ENCODE measurements at regions not wholly inside any gene's neighbourhood (a gene's known extent, or its start where the extent isn't known, plus 50 kb on each side); places are given as distances from the start of the nearest gene placed in this dataset.
A peak's percentile ranks its signal among the peaks of the same experiment; 100 is the strongest.

DNA sequence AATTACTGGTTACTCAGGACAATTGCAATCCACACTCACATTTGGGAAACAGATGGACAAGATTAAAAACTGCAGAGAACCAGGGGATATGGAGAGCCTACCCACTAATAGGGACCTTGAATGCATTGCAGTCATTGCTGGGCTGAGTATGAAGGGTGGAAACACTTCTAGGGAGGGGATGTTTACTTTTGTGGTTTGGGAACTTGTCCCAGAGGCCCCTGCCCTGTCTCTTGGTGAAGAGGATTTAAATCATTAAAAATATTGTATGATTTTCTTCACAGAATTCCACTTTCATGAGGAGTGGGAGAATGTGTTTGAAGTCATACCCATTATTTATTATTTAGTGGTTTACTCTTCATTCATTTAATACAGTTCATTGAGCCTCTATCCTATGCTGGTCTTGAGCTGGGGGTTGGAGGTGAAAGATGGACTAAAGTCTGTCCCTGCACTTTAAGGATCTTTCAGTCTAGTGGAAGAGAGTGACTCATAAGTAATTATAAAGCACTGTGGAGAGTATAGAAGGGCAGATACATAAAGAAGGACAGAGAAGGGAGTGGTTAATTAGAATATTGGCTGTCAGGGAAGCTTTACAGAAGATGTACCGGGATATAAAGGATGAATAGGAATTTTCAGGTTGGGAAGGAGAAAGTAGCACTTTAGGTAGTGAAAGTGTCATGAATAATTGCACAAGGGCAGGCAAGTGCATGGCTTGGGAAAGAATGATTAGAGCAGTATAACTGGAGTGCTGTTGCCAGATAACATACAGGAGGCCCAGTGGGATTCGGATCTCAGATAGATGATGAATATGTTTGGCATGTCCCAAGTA is 313.4 kb downstream of the LPIN1 start:
- Histone ChIP-seq H3K27ac (ENCODE audit: low read depth, low read length) (no peak overlapping the region), H3K9me3 (ENCODE audit: control insufficient read depth, insufficient read depth, low read length) (no peaks in the 10 kb centered on the region), H3K4me1 (ENCODE audit: control insufficient read depth, insufficient read depth, low read length) (no peaks in the 10 kb centered on the region), H3K4me3 (ENCODE audit: low read depth, low read length) (no peak overlapping the region), H3K27me3 (ENCODE audit: control insufficient read depth, insufficient read depth, low read length) (no peaks in the 10 kb centered on the region), H3K36me3 (ENCODE audit: control insufficient read depth, insufficient read depth, low read length) (no peaks in the 10 kb centered on the region)
- no peak for DNase-seq (ENCODE audit: low read depth in 4 of 6, low spot score in 6 of 6)
- WGBS (ENCODE audit: insufficient coverage) = 90% methylated on average over 1 of the region's 2 CpGs

DNA sequence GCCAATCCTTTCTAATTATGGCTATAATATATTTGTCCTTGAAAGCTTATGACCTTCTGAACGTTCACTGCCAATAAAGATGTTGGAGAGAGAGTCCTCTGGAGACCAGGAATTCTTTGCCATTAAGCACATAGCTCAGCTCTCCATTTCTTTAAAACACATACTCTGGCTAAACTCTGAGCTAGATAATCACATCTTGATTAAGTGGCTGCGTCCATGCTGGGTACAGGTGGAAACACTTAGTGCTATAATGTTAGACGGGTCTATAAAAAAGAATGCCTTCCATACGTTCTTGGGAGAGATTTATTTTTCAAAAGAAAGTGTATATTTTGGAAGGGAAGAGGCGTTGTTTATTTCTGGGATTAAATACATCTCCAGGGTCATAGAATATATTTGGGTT is 314.5 kb downstream of the LPIN1 start:
- DNase-seq (ENCODE audit: low read depth in 4 of 6, low spot score in 6 of 6) = no peak
- H3K27ac ChIP-seq (ENCODE audit: low read depth, low read length) = no peak overlapping the region
- no peaks in the 10 kb centered on the region for H3K27me3 ChIP-seq (ENCODE audit: control insufficient read depth, insufficient read depth, low read length)
- H3K9me3 ChIP-seq (ENCODE audit: control insufficient read depth, insufficient read depth, low read length) = no peaks in the 10 kb centered on the region
- no peaks in the 10 kb centered on the region for H3K36me3 ChIP-seq (ENCODE audit: control insufficient read depth, insufficient read depth, low read length)
- H3K4me1 ChIP-seq (ENCODE audit: control insufficient read depth, insufficient read depth, low read length) = no peaks in the 10 kb centered on the region
- 70% methylated on average over 3 of the region's 5 CpGs for WGBS (ENCODE audit: insufficient coverage)
- no peak overlapping the region for H3K4me3 ChIP-seq (ENCODE audit: low read depth, low read length)

DNA sequence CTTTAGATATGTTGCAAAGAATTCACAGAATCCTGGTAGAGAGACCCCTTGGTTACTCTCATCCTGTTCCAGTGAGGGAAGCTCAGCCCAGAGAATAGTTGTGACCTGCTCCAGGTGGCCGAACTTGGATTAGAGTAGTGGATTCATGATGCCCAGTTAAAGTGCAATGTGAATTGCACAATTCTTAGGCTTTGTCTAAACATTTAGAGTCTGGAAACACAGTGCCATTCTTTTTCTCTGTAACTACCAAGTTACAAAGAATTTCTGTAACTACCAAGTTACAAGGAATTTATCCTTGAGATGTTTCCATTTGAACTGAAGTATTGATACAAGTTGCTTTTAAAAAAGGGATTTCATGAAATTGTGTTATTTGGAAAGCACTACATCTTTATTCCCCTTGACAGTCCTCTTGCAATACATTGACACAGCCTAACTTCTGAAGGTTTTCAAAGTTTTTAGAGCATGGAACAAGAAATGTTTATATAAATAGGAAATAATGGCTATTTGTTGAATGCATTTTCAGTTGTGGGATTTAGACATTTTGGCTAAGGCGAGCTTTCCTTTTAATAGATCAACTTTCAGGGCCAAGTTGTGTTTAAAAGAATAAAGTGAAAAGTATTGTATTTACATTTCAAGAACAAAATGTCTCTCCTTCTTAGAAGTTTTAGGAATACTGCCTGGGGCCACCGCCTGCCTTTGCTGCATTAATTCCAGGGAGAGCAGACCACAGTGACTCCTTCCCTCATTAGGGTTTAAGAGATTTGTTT is 315.0 kb downstream of the LPIN1 start:
- Histone ChIP-seq H3K36me3 (ENCODE audit: control insufficient read depth, insufficient read depth, low read length) (no peaks in the 10 kb centered on the region), H3K27me3 (ENCODE audit: control insufficient read depth, insufficient read depth, low read length) (no peaks in the 10 kb centered on the region), H3K4me1 (ENCODE audit: control insufficient read depth, insufficient read depth, low read length) (no peaks in the 10 kb centered on the region), H3K9me3 (ENCODE audit: control insufficient read depth, insufficient read depth, low read length) (no peaks in the 10 kb centered on the region), H3K4me3 (ENCODE audit: low read depth, low read length) (no peak overlapping the region), H3K27ac (ENCODE audit: low read depth, low read length) (no peak overlapping the region)
- WGBS (ENCODE audit: insufficient coverage) = no CpG with 5 or more reads among the region's 3 CpGs
- peak in 1 of 6 donors; percentile 24 for DNase-seq (ENCODE audit: low read depth in 4 of 6, low spot score in 6 of 6)

DNA sequence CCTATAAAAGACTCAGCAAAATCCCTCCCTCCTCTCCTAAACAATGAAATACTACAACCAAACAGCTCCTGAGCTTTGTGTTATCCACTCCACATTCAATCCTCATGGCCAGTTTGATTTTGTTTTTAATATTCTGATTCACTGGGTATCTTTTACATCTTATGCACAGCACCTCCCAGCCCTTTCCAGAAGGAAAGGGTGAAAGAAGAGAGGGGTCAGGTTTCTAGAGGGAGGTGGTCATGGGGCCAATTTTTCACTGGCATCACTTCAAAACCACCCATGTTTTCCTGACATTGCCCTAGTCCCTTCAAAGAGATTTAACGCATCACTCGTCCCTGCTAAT is 315.6 kb downstream of the LPIN1 start:
- Histone ChIP-seq H3K4me1 (ENCODE audit: control insufficient read depth, insufficient read depth, low read length) (no peaks in the 10 kb centered on the region), H3K9me3 (ENCODE audit: control insufficient read depth, insufficient read depth, low read length) (no peaks in the 10 kb centered on the region), H3K4me3 (ENCODE audit: low read depth, low read length) (no peak overlapping the region), H3K27me3 (ENCODE audit: control insufficient read depth, insufficient read depth, low read length) (no peaks in the 10 kb centered on the region), H3K27ac (ENCODE audit: low read depth, low read length) (no peak overlapping the region), H3K36me3 (ENCODE audit: control insufficient read depth, insufficient read depth, low read length) (no peaks in the 10 kb centered on the region)
- no peak for DNase-seq (ENCODE audit: low read depth in 4 of 6, low spot score in 6 of 6)
- WGBS (ENCODE audit: insufficient coverage) = no CpG with 5 or more reads among the region's 2 CpGs

DNA sequence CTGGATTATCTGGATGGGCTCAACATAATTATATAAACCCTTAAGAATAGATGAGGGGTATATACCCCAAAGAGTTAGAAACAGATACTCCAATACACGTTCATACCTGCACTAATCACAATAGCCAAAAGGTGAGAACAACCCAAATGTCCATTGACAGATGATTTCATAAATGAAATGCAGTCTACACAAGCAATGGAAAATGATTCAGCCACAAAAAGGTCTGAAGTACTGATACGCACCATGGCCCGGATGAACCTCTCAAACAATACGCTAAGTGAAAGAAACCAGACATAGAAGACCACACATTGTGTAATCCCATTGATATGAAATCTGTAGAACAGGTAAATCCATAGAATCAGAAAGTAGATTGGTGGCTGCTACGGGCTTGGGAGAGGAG is 316.8 kb downstream of the LPIN1 start:
- H3K27me3 ChIP-seq (ENCODE audit: control insufficient read depth, insufficient read depth, low read length) = no peaks in the 10 kb centered on the region

DNA sequence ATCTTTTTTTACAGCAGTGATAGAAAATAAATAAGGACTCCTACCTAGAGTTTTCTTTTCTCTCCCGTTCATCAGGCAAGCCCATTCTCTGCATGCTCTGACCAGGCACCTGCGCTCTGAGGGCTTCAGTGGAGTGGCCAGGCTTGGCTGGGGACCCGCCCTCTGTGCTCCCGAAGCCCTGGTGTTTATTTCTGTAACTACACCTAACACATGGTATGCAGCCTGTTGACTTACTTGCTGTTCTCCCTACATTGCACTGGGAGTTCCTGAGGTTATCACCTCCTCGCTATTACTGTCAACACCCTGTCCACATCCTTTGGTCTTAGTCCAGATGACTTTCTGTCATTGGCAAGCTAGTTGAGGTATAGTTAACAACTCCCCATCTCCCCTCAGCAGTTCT is 317.7 kb downstream of the LPIN1 start:
- Histone ChIP-seq H3K4me3 (ENCODE audit: low read depth, low read length) (no peak overlapping the region), H3K27ac (ENCODE audit: low read depth, low read length) (no peak overlapping the region), H3K4me1 (ENCODE audit: control insufficient read depth, insufficient read depth, low read length) (no peaks in the 10 kb centered on the region), H3K27me3 (ENCODE audit: control insufficient read depth, insufficient read depth, low read length) (no peaks in the 10 kb centered on the region), H3K9me3 (ENCODE audit: control insufficient read depth, insufficient read depth, low read length) (no peaks in the 10 kb centered on the region), H3K36me3 (ENCODE audit: control insufficient read depth, insufficient read depth, low read length) (no peaks in the 10 kb centered on the region)
- DNase-seq (ENCODE audit: low read depth in 4 of 6, low spot score in 6 of 6) = no peak
- 84% methylated on average over 3 of the region's 5 CpGs for WGBS (ENCODE audit: insufficient coverage)

More for the DNA sequence above, 316.8 kb downstream of the LPIN1 start:
- H3K4me1 ChIP-seq (ENCODE audit: control insufficient read depth, insufficient read depth, low read length) = no peaks in the 10 kb centered on the region
- no peaks in the 10 kb centered on the region for H3K9me3 ChIP-seq (ENCODE audit: control insufficient read depth, insufficient read depth, low read length)
- 89% methylated on average over 1 of the region's 5 CpGs for WGBS (ENCODE audit: insufficient coverage)
- no peak overlapping the region for H3K27ac ChIP-seq (ENCODE audit: low read depth, low read length)
- no peak overlapping the region for H3K4me3 ChIP-seq (ENCODE audit: low read depth, low read length)
- H3K36me3 ChIP-seq (ENCODE audit: control insufficient read depth, insufficient read depth, low read length) = no peaks in the 10 kb centered on the region
- DNase-seq (ENCODE audit: low read depth in 4 of 6, low spot score in 6 of 6) = no peak

DNA sequence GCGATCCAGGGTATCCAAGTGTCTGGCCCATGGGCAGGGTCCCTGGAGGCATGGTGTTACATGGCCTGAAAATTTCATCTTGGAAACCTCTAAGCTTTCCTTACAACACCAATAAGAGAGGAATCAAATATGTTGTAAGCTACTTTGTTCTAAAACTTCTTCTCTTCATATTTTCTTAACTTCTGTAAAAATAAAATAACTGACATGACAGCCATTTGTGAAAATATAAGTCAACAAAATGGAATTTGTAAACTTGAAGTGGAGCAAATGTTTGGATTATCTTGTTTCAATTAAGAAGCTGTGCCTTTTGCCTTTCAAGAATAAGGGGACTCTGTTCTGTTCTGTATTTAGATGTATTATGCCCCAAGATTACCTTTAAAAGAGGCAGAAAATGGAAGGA is 319.7 kb downstream of the LPIN1 start:
- WGBS (ENCODE audit: insufficient coverage) = no CpG with 5 or more reads among the region's 1 CpG
- Histone ChIP-seq H3K4me1 (ENCODE audit: control insufficient read depth, insufficient read depth, low read length) (no peaks in the 10 kb centered on the region), H3K27ac (ENCODE audit: low read depth, low read length) (no peak overlapping the region), H3K4me3 (ENCODE audit: low read depth, low read length) (no peak overlapping the region), H3K9me3 (ENCODE audit: control insufficient read depth, insufficient read depth, low read length) (no peaks in the 10 kb centered on the region), H3K27me3 (ENCODE audit: control insufficient read depth, insufficient read depth, low read length) (no peaks in the 10 kb centered on the region), H3K36me3 (ENCODE audit: control insufficient read depth, insufficient read depth, low read length) (no peaks in the 10 kb centered on the region)
- DNase-seq (ENCODE audit: low read depth in 4 of 6, low spot score in 6 of 6) = no peak

DNA sequence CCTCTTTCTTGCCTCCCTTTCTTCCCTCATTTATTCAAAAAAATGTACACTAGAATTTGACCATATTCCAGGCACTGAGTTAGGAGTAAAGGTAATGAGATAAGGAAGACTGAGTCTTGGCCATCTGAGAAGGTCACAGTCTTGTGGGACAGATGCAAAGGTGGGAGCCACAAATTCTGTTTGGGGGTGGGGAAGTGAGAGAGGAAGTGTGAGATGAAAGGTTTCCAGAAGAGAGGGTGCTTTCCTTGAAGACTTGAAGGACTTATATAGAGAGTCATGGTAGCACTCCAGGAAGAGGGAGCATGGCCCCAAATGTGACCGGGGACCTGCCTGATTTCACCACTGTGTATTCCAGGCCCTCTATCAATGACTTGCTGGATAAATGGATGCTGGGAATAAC is 320.6 kb downstream of the LPIN1 start:
- Histone ChIP-seq H3K9me3 (ENCODE audit: control insufficient read depth, insufficient read depth, low read length) (no peaks in the 10 kb centered on the region), H3K4me3 (ENCODE audit: low read depth, low read length) (no peak overlapping the region), H3K27me3 (ENCODE audit: control insufficient read depth, insufficient read depth, low read length) (no peaks in the 10 kb centered on the region), H3K27ac (ENCODE audit: low read depth, low read length) (no peak overlapping the region), H3K36me3 (ENCODE audit: control insufficient read depth, insufficient read depth, low read length) (no peaks in the 10 kb centered on the region), H3K4me1 (ENCODE audit: control insufficient read depth, insufficient read depth, low read length) (no peaks in the 10 kb centered on the region)
- 90% methylated on average over 1 of the region's 1 CpG for WGBS (ENCODE audit: insufficient coverage)
- no peak for DNase-seq (ENCODE audit: low read depth in 4 of 6, low spot score in 6 of 6)

DNA sequence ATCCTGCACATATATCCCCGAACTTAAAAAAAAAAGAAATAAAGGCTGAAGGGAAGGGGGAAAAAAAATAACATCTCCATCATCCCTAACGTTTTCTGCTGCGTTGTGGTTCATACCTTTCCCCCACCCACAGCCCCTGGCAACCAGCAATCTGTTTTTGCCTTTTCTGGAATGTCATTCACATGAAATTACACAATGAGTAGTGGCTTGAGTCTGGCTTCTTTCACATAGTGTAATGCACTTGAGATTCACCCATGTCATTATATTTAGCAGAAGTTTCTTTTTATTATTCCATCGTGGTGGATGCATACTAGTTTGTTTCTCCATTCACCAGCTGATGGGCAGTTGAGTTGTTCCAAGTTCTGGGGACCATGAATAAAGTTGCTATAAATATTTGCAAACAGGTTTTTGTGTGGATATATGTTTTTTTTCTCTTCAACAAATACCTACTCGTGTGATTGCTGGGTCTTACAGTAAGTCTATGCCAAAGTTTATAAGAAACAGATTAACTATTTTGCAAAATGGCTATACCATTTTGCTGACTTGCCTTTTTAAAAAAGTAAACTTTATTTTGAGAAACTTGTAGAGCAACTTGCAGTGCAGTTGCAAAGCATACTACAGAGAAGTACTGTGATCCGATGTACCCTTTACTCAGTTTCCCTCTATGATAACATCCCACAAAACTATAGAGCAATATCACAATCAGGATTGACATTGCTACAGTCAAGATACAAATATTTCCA is 322.5 kb downstream of the LPIN1 start:
- no peaks in the 10 kb centered on the region for H3K9me3 ChIP-seq (ENCODE audit: control insufficient read depth, insufficient read depth, low read length)
- H3K4me1 ChIP-seq (ENCODE audit: control insufficient read depth, insufficient read depth, low read length) = no peaks in the 10 kb centered on the region
- DNase-seq (ENCODE audit: low read depth in 4 of 6, low spot score in 6 of 6) = no peak
- 100% methylated on average over 1 of the region's 6 CpGs for WGBS (ENCODE audit: insufficient coverage)
- no peak overlapping the region for H3K27ac ChIP-seq (ENCODE audit: low read depth, low read length)
- no peak overlapping the region for H3K4me3 ChIP-seq (ENCODE audit: low read depth, low read length)
- H3K36me3 ChIP-seq (ENCODE audit: control insufficient read depth, insufficient read depth, low read length) = no peaks in the 10 kb centered on the region
- H3K27me3 ChIP-seq (ENCODE audit: control insufficient read depth, insufficient read depth, low read length) = no peaks in the 10 kb centered on the region
